ENCODE measurements at regions not wholly inside any gene's neighbourhood (a gene's known extent, or its start where the extent isn't known, plus 50 kb on each side); places are given as distances from the start of the nearest gene placed in this dataset.
"Not testable (repeated sequence)": the region's sequence is repeated elsewhere in the genome, so short reads cannot be mapped to it uniquely, and the experiment has no call there.

- no peak overlapping the region for H3K4me3 Mint-ChIP-seq
- no peaks in the 10 kb centered on the region for H3K9me3 Mint-ChIP-seq
- DNase-seq (no peak), ATAC-seq (ENCODE audit: low read depth in 2 of 2) (no peak)
- H3K4me1 Mint-ChIP-seq: no peaks in the 10 kb centered on the region
- peaks cover 0 to 10% (median 0%) of the 10 kb centered on the region in 3 donors for H3K27me3 Mint-ChIP-seq
- H3K36me3 Mint-ChIP-seq: no peaks in the 10 kb centered on the region
- H3K27ac Mint-ChIP-seq: no peak overlapping the region
Measured at GRCh38 chr6:85754894-85755293, 112.2 kb upstream of the SYNCRIP start.

GRCh38 chr6:85752602-85753001 is 109.9 kb upstream of the SYNCRIP start:
- ATAC-seq (ENCODE audit: low read depth in 2 of 2): no peak
- no peak overlapping the region for H3K27ac Mint-ChIP-seq
- H3K27me3 Mint-ChIP-seq: peaks cover 0 to 10% (median 3%) of the 10 kb centered on the region in 3 donors
- no peaks in the 10 kb centered on the region for H3K4me1 Mint-ChIP-seq
- H3K9me3 Mint-ChIP-seq: no peaks in the 10 kb centered on the region
- no peak for DNase-seq
- H3K36me3 Mint-ChIP-seq: no peaks in the 10 kb centered on the region
- H3K4me3 Mint-ChIP-seq: no peak overlapping the region

- Mint-ChIP-seq H3K4me1 (no peaks in the 10 kb centered on the region), H3K27ac (no peak overlapping the region), H3K4me3 (no peak overlapping the region), H3K9me3 (no peaks in the 10 kb centered on the region), H3K36me3 (no peaks in the 10 kb centered on the region), H3K27me3 (peaks cover 0 to 10% (median 3%) of the 10 kb centered on the region in 3 donors)
- ATAC-seq (ENCODE audit: low read depth in 2 of 2) (no peak), DNase-seq (no peak)
Measured at GRCh38 chr6:85751374-85752055, 108.8 kb upstream of the SYNCRIP start.

- H3K4me1 Mint-ChIP-seq; H3K27ac Mint-ChIP-seq; H3K36me3 Mint-ChIP-seq; ATAC-seq (ENCODE audit: low read depth in 2 of 2); DNase-seq; H3K4me3 Mint-ChIP-seq; H3K9me3 Mint-ChIP-seq: not testable (repeated sequence)
- H3K27me3 Mint-ChIP-seq: peaks cover 0 to 10% (median 7%) of the 10 kb centered on the region in 3 donors
Measured at GRCh38 chr6:85750146-85750545, 107.5 kb upstream of the SYNCRIP start.

- Mint-ChIP-seq H3K4me1 (no peaks in the 10 kb centered on the region), H3K4me3 (no peak overlapping the region), H3K27ac (no peak overlapping the region), H3K27me3 (peaks cover 0 to 10% (median 7%) of the 10 kb centered on the region in 3 donors), H3K36me3 (no peaks in the 10 kb centered on the region), H3K9me3 (no peaks in the 10 kb centered on the region)
- no peak for ATAC-seq (ENCODE audit: low read depth in 2 of 2)
- DNase-seq: no peak
Measured at GRCh38 chr6:85749236-85749635, 106.5 kb upstream of the SYNCRIP start.

GRCh38 chr6:85747666-85748065 is 105.0 kb upstream of the SYNCRIP start:
- DNase-seq (no peak), ATAC-seq (ENCODE audit: low read depth in 2 of 2) (no peak)
- no peak overlapping the region for H3K4me3 Mint-ChIP-seq
- H3K4me1 Mint-ChIP-seq: no peaks in the 10 kb centered on the region
- H3K9me3 Mint-ChIP-seq: no peaks in the 10 kb centered on the region
- no peaks in the 10 kb centered on the region for H3K36me3 Mint-ChIP-seq
- H3K27me3 Mint-ChIP-seq: peaks cover 0 to 10% (median 7%) of the 10 kb centered on the region in 3 donors
- H3K27ac Mint-ChIP-seq: no peak overlapping the region

GRCh38 chr6:85747093-85747492 is 104.4 kb upstream of the SYNCRIP start:
- no peak overlapping the region for H3K27ac Mint-ChIP-seq
- H3K4me1 Mint-ChIP-seq: no peaks in the 10 kb centered on the region
- no peak for DNase-seq
- no peak overlapping the region for H3K4me3 Mint-ChIP-seq
- peaks cover 0 to 5% (median 0%) of the 10 kb centered on the region in 7 donors for H3K9me3 Mint-ChIP-seq
- peaks cover 0 to 10% (median 7%) of the 10 kb centered on the region in 3 donors for H3K27me3 Mint-ChIP-seq
- no peak for ATAC-seq (ENCODE audit: low read depth in 2 of 2)
- no peaks in the 10 kb centered on the region for H3K36me3 Mint-ChIP-seq

- ATAC-seq (ENCODE audit: low read depth in 2 of 2) (no peak), DNase-seq (no peak)
- peaks cover 0 to 15% (median 4%) of the 10 kb centered on the region in 3 donors for H3K27me3 Mint-ChIP-seq
- H3K9me3 Mint-ChIP-seq: peaks cover 0 to 9% (median 0%) of the 10 kb centered on the region in 7 donors
- peak overlapping the region in 1 of 6 donors; percentile 29 for H3K27ac Mint-ChIP-seq
- no peak overlapping the region for H3K4me3 Mint-ChIP-seq
- H3K36me3 Mint-ChIP-seq: no peaks in the 10 kb centered on the region
- H3K4me1 Mint-ChIP-seq: no peaks in the 10 kb centered on the region
Measured at GRCh38 chr6:85744433-85744970, 101.8 kb upstream of the SYNCRIP start.

- peaks cover 1 to 8% (median 5%) of the 10 kb centered on the region in 7 donors for H3K9me3 Mint-ChIP-seq
- peaks cover 0 to 12% (median 1%) of the 10 kb centered on the region in 3 donors for H3K27me3 Mint-ChIP-seq
- ATAC-seq (ENCODE audit: low read depth in 2 of 2): no peak
Measured at GRCh38 chr6:85726206-85726605, 83.5 kb upstream of the SYNCRIP start.

GRCh38 chr6:85715797-85716196 is 73.1 kb upstream of the SYNCRIP start:
- H3K36me3 Mint-ChIP-seq: no peaks in the 10 kb centered on the region

More at GRCh38 chr6:85726206-85726605, 83.5 kb upstream of the SYNCRIP start:
- no peaks in the 10 kb centered on the region for H3K4me1 Mint-ChIP-seq
- DNase-seq: no peak
- no peak overlapping the region for H3K27ac Mint-ChIP-seq
- no peaks in the 10 kb centered on the region for H3K36me3 Mint-ChIP-seq
- H3K4me3 Mint-ChIP-seq: no peak overlapping the region

GRCh38 chr6:85714893-85715530 is 72.3 kb upstream of the SYNCRIP start:
- ATAC-seq (ENCODE audit: low read depth in 2 of 2) (no peak), DNase-seq (no peak)
- Mint-ChIP-seq H3K4me3 (no peak overlapping the region), H3K27ac (no peak overlapping the region), H3K9me3 (peaks cover 0 to 23% (median 13%) of the 10 kb centered on the region in 7 donors), H3K27me3 (peaks cover 4 to 8% (median 7%) of the 10 kb centered on the region in 3 donors), H3K4me1 (no peaks in the 10 kb centered on the region), H3K36me3 (no peaks in the 10 kb centered on the region)

More at GRCh38 chr6:85715797-85716196, 73.1 kb upstream of the SYNCRIP start:
- DNase-seq (no peak), ATAC-seq (ENCODE audit: low read depth in 2 of 2) (no peak)
- no peak overlapping the region for H3K4me3 Mint-ChIP-seq
- H3K27me3 Mint-ChIP-seq: peaks cover 0 to 10% (median 8%) of the 10 kb centered on the region in 3 donors
- H3K27ac Mint-ChIP-seq: no peak overlapping the region
- no peaks in the 10 kb centered on the region for H3K4me1 Mint-ChIP-seq
- H3K9me3 Mint-ChIP-seq: peaks cover 0 to 17% (median 10%) of the 10 kb centered on the region in 7 donors

GRCh38 chr6:85712346-85712745 is 69.7 kb upstream of the SYNCRIP start:
- H3K9me3 Mint-ChIP-seq: peaks cover 0 to 29% (median 14%) of the 10 kb centered on the region in 7 donors
- DNase-seq: no peak
- H3K36me3 Mint-ChIP-seq: no peaks in the 10 kb centered on the region
- no peak overlapping the region for H3K27ac Mint-ChIP-seq
- ATAC-seq (ENCODE audit: low read depth in 2 of 2): no peak
- no peaks in the 10 kb centered on the region for H3K4me1 Mint-ChIP-seq
- peaks cover 4 to 8% (median 8%) of the 10 kb centered on the region in 3 donors for H3K27me3 Mint-ChIP-seq
- H3K4me3 Mint-ChIP-seq: no peak overlapping the region

GRCh38 chr6:85707515-85708145 is 64.9 kb upstream of the SYNCRIP start:
- not testable (repeated sequence) for H3K36me3 Mint-ChIP-seq; H3K4me1 Mint-ChIP-seq; ATAC-seq (ENCODE audit: low read depth in 2 of 2); H3K4me3 Mint-ChIP-seq; H3K27ac Mint-ChIP-seq; DNase-seq; H3K27me3 Mint-ChIP-seq
- H3K9me3 Mint-ChIP-seq: peaks cover 0 to 20% (median 10%) of the 10 kb centered on the region in 7 donors
